Stomach (tissue), 8 donors: ENCODE measurements at regions not wholly inside any gene's neighbourhood (a gene's known extent, or its start where the extent isn't known, plus 50 kb on each side); places are given as distances from the start of the nearest gene placed in this dataset.
"Not testable (repeated sequence)": the region's sequence is repeated elsewhere in the genome, so short reads cannot be mapped to it uniquely, and the experiment has no call there.

Experiments
- DNase-seq, 2 donors: peaks; one replicate each; pipeline versions ENCODE4 v3.0.0 to v3.0.0-alpha.2; 2013 to 2019
- H3K27ac ChIP-seq, 5 donors: fragments of 200-600 bp in 4 of 5; sonication (generic) in 4 of 5; one replicate each; pipeline ENCODE4 v1.5.1; 2013 to 2019; ENCODE audit warnings: mild to moderate bottlenecking in 1 of 5, moderate library complexity in 1 of 5
- H3K27me3 ChIP-seq, 3 donors: fragments of 200-600 bp; sonication (generic); one replicate each; pipeline ENCODE4 v1.5.1; 2017 to 2019; ENCODE audit warnings: mixed run types in 1 of 3
- H3K36me3 ChIP-seq, 4 donors: fragments of 200-600 bp; sonication (generic); 1 replicate in 3 of 4; 2 replicates in 1 of 4; pipeline ENCODE4 v1.5.1; 2016 to 2019
- H3K4me1 ChIP-seq, 4 donors: fragments of 200-600 bp; sonication (generic); one replicate each; pipeline ENCODE4 v1.5.1; 2016 to 2019
- H3K4me3 ChIP-seq, 4 donors: fragments of 200-600 bp; sonication (generic) in 3 of 4; one replicate each; pipeline ENCODE4 v1.5.1; 2016 to 2019; ENCODE audit warnings: mild to moderate bottlenecking in 1 of 4
- H3K9me3 ChIP-seq, 4 donors: fragments of 200-600 bp; sonication (generic); one replicate each; pipeline ENCODE4 v1.5.1; 2016 to 2019
- CTCF ChIP-seq, 7 experiments: fragments of 450-650 bp in 4 of 7; fragments of 200-600 bp in 3 of 7; sonication (generic) in 3 of 7; IDR thresholded peaks; one replicate each; pipeline ENCODE4 v1.5.1; 2016 to 2019; ENCODE audit warnings: antibody characterized with exemption in 7 of 7, control low read depth in 2 of 7, mild to moderate bottlenecking in 1 of 7
- EP300 ChIP-seq: sonication (generic); formaldehyde crosslinking; IDR thresholded peaks from one replicate; pipeline ENCODE4 v1.6.1; 2017; ENCODE audit warnings: antibody characterized with exemption
- POLR2A ChIP-seq, 4 donors: fragments of 450-650 bp; IDR thresholded peaks; one replicate each; pipeline ENCODE4 v1.6.1; 2016; ENCODE audit warnings: antibody characterized with exemption in 4 of 4, control low read depth in 2 of 4, mild to moderate bottlenecking in 1 of 4, moderate library complexity in 1 of 4
- POLR2AphosphoS5 ChIP-seq, 3 donors: sonication (generic); formaldehyde crosslinking; IDR thresholded peaks; one replicate each; pipeline ENCODE4 v1.6.1; 2016; ENCODE audit warnings: antibody characterized with exemption in 3 of 3
- WGBS, 5 donors: extraction: QIAGEN DNeasy Blood & Tissue Kit in 3 of 5; methylation state at CpG; one replicate each; pipeline versions ENCODE4 v1.1.5 to v1.1.7; 2013 to 2018; 5-methylcytosine and 5-hydroxymethylcytosine counted together
- intact Hi-C: fragments of 100-400 bp; cut with DNase I; formaldehyde crosslinking; loops from one replicate; pipeline ENCODE4 v1.15.1; 2023; ENCODE audit warnings: low total_unique reads
- donor health status: healthy with polysubstance abuse.
- donor health status: Bipolar disorder and iron deficiency.
- donor health status: healthy.

- TF ChIP-seq POLR2A (IDR thresholded peaks at IDR 0.05) (no peak), EP300 (no peak), POLR2AphosphoS5 (IDR thresholded peaks at IDR 0.05) (no peak), CTCF (IDR thresholded peaks at IDR 0.05) (no peak)
- no peak overlapping the region for H3K27ac ChIP-seq
- WGBS, 5 donors: 64 to 67% (median 65%) methylated on average over 3 of the region's 3 CpGs
- H3K9me3 ChIP-seq: peaks cover 0 to 15% (median under 1%) of the 10 kb centered on the region in 4 donors
- intact Hi-C loops: no loop called here
- H3K4me3 ChIP-seq: no peak overlapping the region
- DNase-seq: no peak
- H3K27me3 ChIP-seq: no peaks in the 10 kb centered on the region
- H3K4me1 ChIP-seq: no peaks in the 10 kb centered on the region
- H3K36me3 ChIP-seq: no peaks in the 10 kb centered on the region
Observed at GRCh38 chr7:49644396-49645166, 128.9 kb upstream of the VWC2 start.

GRCh38 chr7:49645296-49645695, 128.1 kb upstream of the VWC2 start:
- 55 to 69% (median 59%) methylated on average over 3 of the region's 3 CpGs for WGBS, 5 donors
- DNase-seq: no peak
- no peaks in the 10 kb centered on the region for H3K27me3 ChIP-seq
- H3K9me3 ChIP-seq: peaks cover 0 to 21% (median 7%) of the 10 kb centered on the region in 4 donors
- intact Hi-C loops: no loop called here
- H3K4me3 ChIP-seq: no peak overlapping the region
- TF ChIP-seq CTCF (IDR thresholded peaks at IDR 0.05): no peak
- TF ChIP-seq POLR2AphosphoS5 (IDR thresholded peaks at IDR 0.05): no peak
- TF ChIP-seq EP300: no peak
- no peak for TF ChIP-seq POLR2A (IDR thresholded peaks at IDR 0.05)
- H3K4me1 ChIP-seq: no peaks in the 10 kb centered on the region
- no peaks in the 10 kb centered on the region for H3K36me3 ChIP-seq
- no peak overlapping the region for H3K27ac ChIP-seq

- WGBS, 5 donors: 30 to 51% (median 38%) methylated on average over 3 of the region's 3 CpGs
- no peak overlapping the region for H3K4me3 ChIP-seq
- H3K27me3 ChIP-seq: no peaks in the 10 kb centered on the region
- intact Hi-C loops: no loop called here
- H3K36me3 ChIP-seq: no peaks in the 10 kb centered on the region
- H3K27ac ChIP-seq: no peak overlapping the region
- TF ChIP-seq EP300 (no peak), POLR2AphosphoS5 (IDR thresholded peaks at IDR 0.05) (no peak), CTCF (IDR thresholded peaks at IDR 0.05) (no peak), POLR2A (IDR thresholded peaks at IDR 0.05) (no peak)
- H3K4me1 ChIP-seq: no peaks in the 10 kb centered on the region
- no peak for DNase-seq
- H3K9me3 ChIP-seq: no peaks in the 10 kb centered on the region
Observed at GRCh38 chr7:49660170-49660783, 113.2 kb upstream of the VWC2 start.

- intact Hi-C loops: no loop called here
- DNase-seq: no peak
- 70 to 83% (median 80%) methylated on average over 14 of the region's 14 CpGs for WGBS, 5 donors
- H3K4me3 ChIP-seq: no peak overlapping the region
- no peaks in the 10 kb centered on the region for H3K36me3 ChIP-seq
- H3K27me3 ChIP-seq: no peaks in the 10 kb centered on the region
- H3K27ac ChIP-seq: no peak overlapping the region
- H3K4me1 ChIP-seq: no peaks in the 10 kb centered on the region
- peaks cover 0 to 4% (median 2%) of the 10 kb centered on the region in 4 donors for H3K9me3 ChIP-seq
- TF ChIP-seq CTCF (IDR thresholded peaks at IDR 0.05): no peak
- no peak for TF ChIP-seq POLR2A (IDR thresholded peaks at IDR 0.05)
- TF ChIP-seq EP300: no peak
- TF ChIP-seq POLR2AphosphoS5 (IDR thresholded peaks at IDR 0.05): no peak
Observed at GRCh38 chr7:49660976-49661375, 112.5 kb upstream of the VWC2 start.

- intact Hi-C loops, H3K36me3 ChIP-seq, H3K4me1 ChIP-seq, H3K27me3 ChIP-seq, DNase-seq, H3K27ac ChIP-seq, H3K4me3 ChIP-seq: not testable (repeated sequence)
- 55 to 95% (median 61%) methylated on average over 4 to 10 of the region's 10 CpGs for WGBS, 5 donors
- H3K9me3 ChIP-seq: peaks cover 0 to 16% (median 6%) of the 10 kb centered on the region in 4 donors
Observed at GRCh38 chr7:49665963-49666362, 107.5 kb upstream of the VWC2 start.
